HepG2 (cell line): ENCODE measurements at regions not wholly inside any gene's neighbourhood (a gene's known extent, or its start where the extent isn't known, plus 50 kb on each side); places are given as distances from the start of the nearest gene placed in this dataset.

ENCODE experiments used
- ATAC-seq: fragments of 200-7000 bp; cut with Tn5 transposase; 3 replicates; pipeline ENCODE4 v1.9.1; 2020; ENCODE audit warnings: mild to moderate bottlenecking, moderate library complexity
- BruUV-seq: library from RNA; stranded (reverse); fragments of 400-500 nt; replicated peaks from 2 replicates; lab custom pipeline; 2021; lab: Mats Ljungman, UMichigan
- CTCF ChIA-PET: fragments of 300-600 bp; formaldehyde crosslinking; extraction: SDS; loops from one replicate; lab custom pipeline; 2021; ENCODE audit warnings: low total read pairs, inconsistent platforms, low intra/inter-chr PET ratio; lab: Yijun Ruan, JAX
- POLR2A ChIA-PET: fragments of 350-600 bp; sonication (Branson Sonifier 250); formaldehyde crosslinking; loops from one replicate; lab custom pipeline; 2020; ENCODE audit warnings: antibody characterized with exemption, inconsistent platforms; lab: Yijun Ruan, JAX
- DNase-seq: peaks from one replicate; pipeline ENCODE4 v3.0.0-alpha.2; 2015; ENCODE audit warnings: low spot score
- FAIRE-seq: peaks from 3 replicates; lab custom pipeline; 2011; peaks lifted over from hg19 to GRCh38; lab: Jason Lieb, UNC
- H2AFZ ChIP-seq: one replicate; pipeline ENCODE4 v1.6.1; 2011; ENCODE audit warnings: low read length, inconsistent platforms
- H3K27ac ChIP-seq: fragments of 300-600 bp; 3 replicates; pipeline ENCODE4 v1.8.0; 2011; ENCODE audit warnings: mixed run types, mild to moderate bottlenecking, mixed read lengths, low read length, inconsistent platforms; ENCODE audit not compliant: insufficient read depth; ENCODE audit errors: extremely low read length
- H3K27me3 ChIP-seq, 2 experiments: fragments of 200-600 bp in 1 of 2; 2 replicates in 1 of 2; 3 replicates in 1 of 2; pipeline versions ENCODE4 v1.6.0 to v1.8.0; 2011; ENCODE audit warnings: low read length in 2 of 2, mild to moderate bottlenecking in 2 of 2, moderate library complexity in 2 of 2, inconsistent platforms in 1 of 2; ENCODE audit not compliant: insufficient read depth in 2 of 2, control insufficient read depth in 1 of 2
- H3K36me3 ChIP-seq, 2 experiments: fragments of 200-600 bp in 1 of 2; replicated peaks in 1 of 2; 2 replicates in 1 of 2; 3 replicates in 1 of 2; pipeline versions ENCODE4 v1.5.1 to v1.8.0; 2011; ENCODE audit warnings: low read length in 2 of 2, inconsistent platforms in 1 of 2; ENCODE audit not compliant: insufficient read depth in 2 of 2, control insufficient read depth in 1 of 2
- H3K4me1 ChIP-seq: 2 replicates; pipeline ENCODE4 v1.5.1; 2012; ENCODE audit warnings: low read length, inconsistent platforms; ENCODE audit not compliant: insufficient read depth
- H3K4me2 ChIP-seq: 2 replicates; pipeline ENCODE4 v1.6.0; 2011; ENCODE audit warnings: low read depth, low read length, inconsistent platforms
- H3K4me3 ChIP-seq, 3 experiments: fragments of 200-600 bp in 1 of 3; sonication (generic), shearing (Covaris generic) in 1 of 3; replicated peaks in 1 of 3; 2 replicates each; pipeline ENCODE4 v1.5.1; 2011 to 2016; ENCODE audit warnings: low read length in 3 of 3, inconsistent platforms in 2 of 3, low read depth in 2 of 3, mild to moderate bottlenecking in 2 of 3, control low read depth in 1 of 3, mixed read lengths in 1 of 3; ENCODE audit not compliant: insufficient read depth in 1 of 3
- H3K79me2 ChIP-seq: one replicate; pipeline ENCODE4 v1.6.1; 2011; ENCODE audit warnings: low read length, inconsistent platforms; ENCODE audit not compliant: insufficient read depth
- H3K9ac ChIP-seq: 2 replicates; pipeline ENCODE4 v1.6.0; 2011; ENCODE audit warnings: mild to moderate bottlenecking, low read depth, low read length, inconsistent platforms; ENCODE audit not compliant: insufficient read depth
- H3K9me3 ChIP-seq: 2 replicates; pipeline ENCODE4 v1.5.1; 2012; ENCODE audit warnings: mild to moderate bottlenecking, low read length
- H4K20me1 ChIP-seq: 2 replicates; pipeline ENCODE4 v1.6.0; 2011; ENCODE audit warnings: inconsistent platforms, mild to moderate bottlenecking, low read length, moderate library complexity; ENCODE audit not compliant: insufficient read depth
- ARNTL ChIP-seq: sonication (generic); formaldehyde crosslinking; IDR thresholded peaks from 2 replicates; pipeline ENCODE4 v1.4.0; 2020; ENCODE audit warnings: mild to moderate bottlenecking, missing genetic modification reagents
- BRCA1 ChIP-seq: sonication (generic); formaldehyde crosslinking; IDR thresholded peaks from 2 replicates; pipeline ENCODE4 v1.4.0; 2020; ENCODE audit warnings: missing genetic modification reagents
- CBX1 ChIP-seq: IDR thresholded peaks from one replicate; pipeline ENCODE4 v1.6.1; 2016; ENCODE audit warnings: antibody characterized with exemption, low read depth
- CEBPG ChIP-seq: IDR thresholded peaks from 2 replicates; pipeline ENCODE4 v1.6.1; 2016
- FOXK2 ChIP-seq: fragments of 450-650 bp; IDR thresholded peaks from 2 replicates; pipeline ENCODE4 v1.6.1; 2016
- HBP1 ChIP-seq: IDR thresholded peaks from 2 replicates; pipeline ENCODE4 v1.6.1; 2016; ENCODE audit warnings: low read depth, control low read depth
- KAT2B ChIP-seq: fragments of 150-350 bp; IDR thresholded peaks from 2 replicates; pipeline ENCODE4 v1.6.1; 2014; ENCODE audit warnings: low read depth, low read length, borderline replicate concordance
- MIER2 ChIP-seq: IDR thresholded peaks from 2 replicates; pipeline ENCODE4 v1.6.1; 2016; ENCODE audit warnings: missing biosample characterization, missing genetic modification reagents
- PHF20 ChIP-seq: sonication (generic); formaldehyde crosslinking; IDR thresholded peaks from 2 replicates; pipeline ENCODE4 v1.5.0; 2020; ENCODE audit warnings: mild to moderate bottlenecking, missing genetic modification reagents
- SALL2 ChIP-seq: sonication (generic); formaldehyde crosslinking; IDR thresholded peaks from 2 replicates; pipeline ENCODE4 v1.8.1; 2023; ENCODE audit warnings: mild to moderate bottlenecking, missing genetic modification reagents, inconsistent platforms
- SAP130 ChIP-seq: IDR thresholded peaks from 2 replicates; pipeline ENCODE4 v1.6.1; 2016; ENCODE audit warnings: low read depth
- TEAD3 ChIP-seq: optimal IDR thresholded peaks from 2 replicates; pipeline ENCODE3; 2016; ENCODE audit warnings: borderline replicate concordance
- TRIM22 ChIP-seq: fragments of 450-650 bp; IDR thresholded peaks from 2 replicates; pipeline ENCODE4 v1.6.1; 2017
- UBTF ChIP-seq: sonication (generic); formaldehyde crosslinking; IDR thresholded peaks from 2 replicates; pipeline ENCODE4 v1.4.0; 2020; ENCODE audit warnings: mild to moderate bottlenecking, missing genetic modification reagents
- ZBTB25 ChIP-seq: IDR thresholded peaks from 2 replicates; pipeline ENCODE4 v1.6.1; 2018; ENCODE audit warnings: missing genetic modification reagents
- ZNF205 ChIP-seq: IDR thresholded peaks from 2 replicates; pipeline ENCODE4 v1.6.1; 2018; ENCODE audit warnings: missing biosample characterization, missing genetic modification reagents
- ZNF83 ChIP-seq: sonication (generic); formaldehyde crosslinking; IDR thresholded peaks from 2 replicates; pipeline ENCODE4 v1.4.0; 2020; ENCODE audit warnings: missing genetic modification reagents, mild to moderate bottlenecking, borderline replicate concordance
- ZXDC ChIP-seq: sonication (generic); formaldehyde crosslinking; IDR thresholded peaks from 2 replicates; pipeline ENCODE4 v1.5.0; 2020; ENCODE audit warnings: mild to moderate bottlenecking, missing genetic modification reagents
- WGBS: methylation state at CpG from one replicate; pipeline ENCODE4 v1.1.6; 2017; ENCODE audit warnings: low lambda C conversion rate; 5-methylcytosine and 5-hydroxymethylcytosine counted together
- in situ Hi-C: cut with HindIII; loops from 2 replicates; pipeline ENCODE4 v1.10.0; 2017; ENCODE audit warnings: low pct_unique_long_range_greater_than_20kb; ENCODE audit not compliant: extremely low pct_ligation_motif_present
- intact Hi-C: fragments of 100-400 bp; cut with micrococcal nuclease; formaldehyde crosslinking; loops from one replicate; pipeline ENCODE4 v1.10.0; 2022; ENCODE audit not compliant: unreplicated experiment

GRCh38 chr4:130183096-130183495 is 1087.1 kb downstream of the C4orf33 start (continued):
- TF ChIP-seq UBTF (CRISPR knock-in tag) (no peak), PHF20 (CRISPR knock-in tag) (no peak), TRIM22 (no peak), BRCA1 (CRISPR knock-in tag) (no peak)
- TF ChIP-seq, all 625 proteins: peak for 0

- Histone ChIP-seq H2AFZ (no peak overlapping the region), H3K9ac (no peak overlapping the region), H3K9me3 (no peaks in the 10 kb centered on the region), H3K79me2 (no peaks in the 10 kb centered on the region), H3K27ac (no peak overlapping the region), H3K27me3 (no peaks in the 10 kb centered on the region), H4K20me1 (no peaks in the 10 kb centered on the region), H3K4me2 (no peak overlapping the region), H3K4me3 (no peak overlapping the region), H3K4me1 (no peaks in the 10 kb centered on the region), H3K36me3 (no peaks in the 10 kb centered on the region)
- in situ Hi-C loops: no loop called here
- no TSS peak for BruUV-seq
- ChIA-PET CTCF (no interaction called here), POLR2A (no interaction called here)
- 41% methylated on average over 4 of the region's 4 CpGs for WGBS
- no peak for DNase-seq
- no peak for FAIRE-seq
- no peak for ATAC-seq
- intact Hi-C loops: no loop called here
- TF ChIP-seq FOXK2: no peak
- no peak for TF ChIP-seq ZNF83 (CRISPR knock-in tag)
- no peak for TF ChIP-seq ZBTB25 (CRISPR knock-in tag)
- no peak for TF ChIP-seq SAP130 (CRISPR knock-in tag)
- TF ChIP-seq CEBPG (CRISPR knock-in tag): no peak
- TF ChIP-seq MIER2 (CRISPR knock-in tag): no peak
- TF ChIP-seq TEAD3: no peak
- no peak for TF ChIP-seq SALL2
- TF ChIP-seq ZNF205 (CRISPR knock-in tag): no peak
- TF ChIP-seq HBP1 (CRISPR knock-in tag): no peak
- TF ChIP-seq CBX1: no peak
- no peak for TF ChIP-seq ZXDC (CRISPR knock-in tag)
- TF ChIP-seq KAT2B: no peak
- TF ChIP-seq ARNTL (CRISPR knock-in tag): no peak
Measured at GRCh38 chr4:130183766-130184165, 1087.8 kb downstream of the C4orf33 start.
